ENCODE measurements at regions not wholly inside any gene's neighbourhood (a gene's known extent, or its start where the extent isn't known, plus 50 kb on each side); places are given as distances from the start of the nearest gene placed in this dataset.

DNA sequence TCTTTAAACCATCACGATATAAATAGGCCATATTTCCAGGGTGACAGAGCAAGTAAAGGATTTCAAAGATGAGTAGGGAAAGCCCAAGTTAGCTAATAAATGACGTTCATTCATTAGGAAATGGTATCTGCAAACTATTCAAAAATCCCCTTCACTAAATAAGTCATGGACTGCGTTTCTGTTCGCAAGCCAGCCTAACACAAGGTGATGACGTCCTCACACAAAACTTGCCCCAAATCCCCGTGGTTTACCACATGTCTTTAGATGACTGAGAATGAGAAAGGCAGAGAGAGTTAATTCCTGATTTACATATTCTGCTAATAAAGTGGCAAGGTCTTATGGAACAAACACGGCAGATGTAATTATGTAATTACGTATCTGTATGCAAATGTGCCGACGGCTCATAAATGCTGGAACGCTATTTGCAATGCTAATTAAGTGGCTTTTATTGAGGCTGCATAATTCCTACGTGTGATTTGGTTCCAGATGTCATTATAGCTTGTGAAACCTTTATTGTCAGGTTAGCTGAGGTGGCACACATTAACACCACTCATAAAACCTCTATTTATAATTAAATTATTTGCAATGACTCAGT, 437.7 kb upstream of the FRG1 start:
- TF ChIP-seq POLR2AphosphoS5 (IDR thresholded peaks at IDR 0.05; ENCODE audit: low read depth, low read length), result no peak
- TF ChIP-seq TAF1 (IDR thresholded peaks at IDR 0.05; ENCODE audit: borderline replicate concordance, insufficient read depth, low read length), result no peak
- TF ChIP-seq, protein P1, sequence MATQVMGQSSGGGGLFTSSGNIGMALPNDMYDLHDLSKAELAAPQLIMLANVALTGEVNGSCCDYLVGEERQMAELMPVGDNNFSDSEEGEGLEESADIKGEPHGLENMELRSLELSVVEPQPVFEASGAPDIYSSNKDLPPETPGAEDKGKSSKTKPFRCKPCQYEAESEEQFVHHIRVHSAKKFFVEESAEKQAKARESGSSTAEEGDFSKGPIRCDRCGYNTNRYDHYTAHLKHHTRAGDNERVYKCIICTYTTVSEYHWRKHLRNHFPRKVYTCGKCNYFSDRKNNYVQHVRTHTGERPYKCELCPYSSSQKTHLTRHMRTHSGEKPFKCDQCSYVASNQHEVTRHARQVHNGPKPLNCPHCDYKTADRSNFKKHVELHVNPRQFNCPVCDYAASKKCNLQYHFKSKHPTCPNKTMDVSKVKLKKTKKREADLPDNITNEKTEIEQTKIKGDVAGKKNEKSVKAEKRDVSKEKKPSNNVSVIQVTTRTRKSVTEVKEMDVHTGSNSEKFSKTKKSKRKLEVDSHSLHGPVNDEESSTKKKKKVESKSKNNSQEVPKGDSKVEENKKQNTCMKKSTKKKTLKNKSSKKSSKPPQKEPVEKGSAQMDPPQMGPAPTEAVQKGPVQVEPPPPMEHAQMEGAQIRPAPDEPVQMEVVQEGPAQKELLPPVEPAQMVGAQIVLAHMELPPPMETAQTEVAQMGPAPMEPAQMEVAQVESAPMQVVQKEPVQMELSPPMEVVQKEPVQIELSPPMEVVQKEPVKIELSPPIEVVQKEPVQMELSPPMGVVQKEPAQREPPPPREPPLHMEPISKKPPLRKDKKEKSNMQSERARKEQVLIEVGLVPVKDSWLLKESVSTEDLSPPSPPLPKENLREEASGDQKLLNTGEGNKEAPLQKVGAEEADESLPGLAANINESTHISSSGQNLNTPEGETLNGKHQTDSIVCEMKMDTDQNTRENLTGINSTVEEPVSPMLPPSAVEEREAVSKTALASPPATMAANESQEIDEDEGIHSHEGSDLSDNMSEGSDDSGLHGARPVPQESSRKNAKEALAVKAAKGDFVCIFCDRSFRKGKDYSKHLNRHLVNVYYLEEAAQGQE (IDR thresholded peaks at IDR 0.05; ENCODE audit: insufficient read depth in 1 of 2, low read depth in 2 of 2, low read length in 2 of 2), result no peak
- TF ChIP-seq SIN3A (IDR thresholded peaks at IDR 0.05; ENCODE audit: borderline replicate concordance, insufficient read depth, low read length), result no peak
